CD4-positive, alpha-beta T cell treated with Interleukin-21 for 1 hour (primary cell): ENCODE measurements at regions not wholly inside any gene's neighbourhood (a gene's known extent, or its start where the extent isn't known, plus 50 kb on each side); places are given as distances from the start of the nearest gene placed in this dataset.

ENCODE experiments used
- DNase-seq: peaks from one replicate; pipeline ENCODE4 v3.0.0-alpha.2; 2020

GRCh38 chr2:106941372-106941993 lies 55.5 kb upstream of the ST6GAL2 start:
- DNase-seq = no peak

DNA sequence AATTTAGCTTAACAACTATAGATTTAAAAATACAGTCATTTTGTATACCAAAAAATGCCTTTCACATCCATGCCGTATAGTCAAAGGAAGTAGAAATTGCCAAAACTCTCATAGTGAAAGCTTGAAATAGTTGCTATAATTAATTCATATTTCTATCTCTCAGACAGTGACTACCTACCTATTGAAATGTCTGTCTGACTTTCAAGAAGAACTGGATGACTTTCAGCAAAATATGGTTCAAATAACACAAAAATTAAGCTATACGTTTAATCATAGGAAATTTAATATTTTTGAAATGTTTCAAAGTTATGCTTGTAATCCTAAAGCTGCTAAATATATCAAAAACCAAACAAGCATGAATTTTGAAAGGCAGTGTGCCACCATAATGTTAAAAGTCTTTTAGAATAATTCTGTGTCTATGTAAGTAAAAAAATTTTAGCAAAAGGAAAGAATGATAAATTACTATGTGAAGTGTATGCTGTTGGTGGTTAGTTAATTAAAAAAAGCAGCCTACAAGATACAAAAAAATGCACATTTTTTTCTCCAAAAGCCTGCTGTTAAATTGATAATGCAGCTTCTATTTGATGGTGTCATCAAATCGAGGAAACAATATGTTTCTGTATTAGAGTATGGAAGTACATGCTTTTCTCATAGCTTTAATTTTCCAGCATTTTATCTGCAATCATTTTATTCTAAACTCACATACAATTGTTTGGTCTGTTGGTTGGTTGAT lies 57.7 kb upstream of the ST6GAL2 start:
- DNase-seq = no peak

DNA sequence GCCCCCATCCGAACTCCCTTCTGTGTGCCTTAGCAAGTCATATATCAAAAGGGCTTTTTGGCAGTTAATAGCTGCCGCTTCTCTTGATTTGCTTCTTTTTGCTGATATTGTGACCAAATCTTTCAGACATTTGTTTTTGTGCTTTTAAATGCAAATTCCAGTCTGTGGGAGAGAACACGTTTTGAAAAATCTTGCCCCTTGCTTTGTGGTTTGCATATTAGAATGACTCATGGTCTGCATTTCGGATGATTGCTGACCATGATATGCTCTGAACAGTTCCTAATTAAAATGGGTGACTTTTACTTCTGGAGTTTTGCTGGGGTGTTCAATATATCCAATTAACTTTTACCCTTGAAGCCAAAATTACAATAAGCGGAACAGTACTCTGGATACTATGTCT lies 58.2 kb upstream of the ST6GAL2 start:
- DNase-seq = no peak

- no peak for DNase-seq
Observed at GRCh38 chr2:106948540-106948939, 62.6 kb upstream of the ST6GAL2 start.

DNA sequence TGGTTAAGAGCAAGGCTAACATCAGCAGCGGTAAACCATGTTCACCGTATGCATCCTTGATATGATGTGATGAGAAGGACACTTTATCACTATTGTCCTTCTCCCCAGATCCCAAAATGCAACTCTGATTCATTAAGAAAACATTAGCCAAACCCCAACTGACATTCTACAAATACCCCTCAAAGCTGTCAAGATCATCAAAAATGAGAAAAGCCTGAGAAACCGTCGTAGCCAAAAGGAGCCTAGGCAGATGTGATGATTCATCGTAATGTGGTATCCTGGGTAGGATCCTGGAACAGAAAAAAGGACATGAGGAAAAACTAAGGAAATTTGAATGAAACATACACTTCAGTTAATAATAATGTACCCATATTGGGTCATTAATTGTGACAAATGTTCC lies 67.3 kb upstream of the ST6GAL2 start:
- no peak for DNase-seq

DNA sequence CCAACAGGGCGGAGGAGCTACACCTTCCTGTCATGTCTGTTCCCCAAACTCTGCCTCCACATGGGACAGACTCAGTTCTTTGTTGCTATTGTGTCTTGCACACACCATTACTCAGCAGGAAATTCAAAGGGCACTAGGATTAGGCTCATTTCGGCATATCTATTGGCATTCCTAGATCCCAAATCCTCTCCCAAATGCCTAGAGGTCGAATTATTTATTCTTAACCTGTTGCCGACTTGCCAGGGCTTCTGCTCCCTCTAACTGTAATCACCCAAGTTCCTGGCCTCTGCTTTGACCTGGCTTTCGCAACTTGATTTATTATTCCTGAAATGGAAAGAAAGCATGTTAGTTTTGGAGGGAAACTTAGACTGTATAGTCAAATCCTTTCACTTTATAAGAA lies 67.8 kb upstream of the ST6GAL2 start:
- DNase-seq = no peak

DNA sequence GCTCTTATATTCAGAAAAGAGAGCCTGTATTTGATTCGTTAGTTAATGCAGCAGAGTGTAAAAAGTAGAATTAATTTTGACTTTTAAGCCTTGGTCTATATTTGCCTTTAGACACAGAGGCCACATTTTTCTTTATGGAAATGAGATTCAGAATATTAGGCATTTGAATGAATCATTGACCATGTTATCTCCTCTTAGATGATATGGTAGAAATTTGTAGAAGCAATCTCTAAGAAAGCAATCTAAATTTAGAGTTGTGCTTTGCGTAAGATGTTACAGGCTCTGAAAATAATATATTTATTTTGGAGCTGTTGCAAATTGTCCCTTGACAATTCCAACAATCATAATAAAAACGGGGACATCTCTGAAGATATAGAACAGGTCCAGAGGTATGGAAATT lies 68.3 kb upstream of the ST6GAL2 start:
- DNase-seq = no peak

DNA sequence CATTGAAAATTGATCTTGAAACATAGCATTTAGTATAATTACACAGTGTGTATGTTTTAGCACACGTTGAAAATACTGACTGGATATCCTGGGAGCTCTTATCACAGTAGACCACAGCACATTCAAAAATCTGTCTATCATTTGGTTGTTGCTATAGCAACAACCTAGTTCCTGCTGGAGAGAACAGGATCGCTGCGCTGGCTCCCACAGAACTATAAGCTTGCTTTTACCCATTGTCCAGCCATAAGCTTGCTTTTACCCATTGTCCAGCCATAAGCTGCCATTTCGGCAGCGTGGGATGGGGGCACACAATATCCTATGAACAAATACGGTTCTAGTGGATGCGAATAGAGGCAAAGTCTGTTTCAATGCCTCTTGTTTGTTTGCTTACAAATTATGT lies 70.4 kb upstream of the ST6GAL2 start:
- DNase-seq = no peak

GRCh38 chr2:106956879-106957278 lies 70.9 kb upstream of the ST6GAL2 start:
- no peak for DNase-seq

DNA sequence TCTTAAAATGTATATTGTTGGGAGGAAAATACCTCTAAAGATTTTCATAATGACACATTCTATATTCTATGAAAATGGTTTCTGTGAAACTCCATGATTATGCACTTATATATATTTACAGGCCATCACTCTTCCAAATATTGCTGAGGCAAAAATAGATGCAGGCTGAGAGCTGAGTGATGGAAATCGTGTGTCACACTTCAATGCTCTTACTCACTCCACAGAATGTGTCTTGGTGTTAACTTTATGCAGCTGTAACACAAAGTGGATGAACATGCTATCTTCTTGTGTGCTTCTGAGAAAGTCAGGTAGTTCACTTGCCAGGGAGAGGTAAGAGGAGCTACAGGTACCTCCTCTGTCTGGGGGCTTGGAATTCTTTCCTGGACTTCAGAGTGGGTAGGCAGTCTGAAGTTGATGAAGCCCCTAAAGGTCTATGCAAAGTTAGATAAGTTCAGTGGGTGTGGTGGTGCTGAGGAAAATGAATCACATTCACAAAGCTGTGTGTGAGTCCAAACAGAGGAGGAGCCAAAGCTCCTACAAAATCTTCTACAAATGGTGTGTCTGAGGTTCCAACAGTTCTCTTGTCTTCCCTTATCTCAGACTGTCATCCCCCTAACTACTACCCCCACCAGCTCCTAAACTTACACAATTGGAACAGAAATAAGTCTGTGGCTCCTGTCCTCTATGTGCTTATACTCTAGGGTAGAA lies 74.2 kb upstream of the ST6GAL2 start:
- DNase-seq = no peak

DNA sequence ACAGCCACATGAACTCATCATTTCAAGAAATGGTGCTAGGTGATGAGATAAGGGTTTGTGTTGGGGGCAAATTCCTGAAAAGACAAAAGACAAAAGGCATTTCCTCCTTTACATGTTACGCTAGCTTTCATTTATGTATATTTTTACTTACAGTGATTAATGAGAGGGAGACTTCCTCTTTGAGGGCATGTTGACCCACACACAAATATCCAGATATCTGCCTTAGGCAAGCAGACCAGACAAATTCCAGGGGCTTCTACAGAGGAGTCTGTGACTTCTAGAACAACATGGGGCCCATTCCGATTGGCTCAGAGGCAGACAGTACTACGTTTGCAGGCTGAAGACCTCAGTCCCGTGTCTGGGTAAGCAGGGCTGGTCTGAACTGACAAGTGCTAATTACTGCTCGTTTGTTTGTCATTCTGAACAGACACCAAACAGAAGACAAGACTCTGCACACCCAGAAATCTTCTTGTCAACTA lies 74.8 kb upstream of the ST6GAL2 start:
- DNase-seq = no peak

DNA sequence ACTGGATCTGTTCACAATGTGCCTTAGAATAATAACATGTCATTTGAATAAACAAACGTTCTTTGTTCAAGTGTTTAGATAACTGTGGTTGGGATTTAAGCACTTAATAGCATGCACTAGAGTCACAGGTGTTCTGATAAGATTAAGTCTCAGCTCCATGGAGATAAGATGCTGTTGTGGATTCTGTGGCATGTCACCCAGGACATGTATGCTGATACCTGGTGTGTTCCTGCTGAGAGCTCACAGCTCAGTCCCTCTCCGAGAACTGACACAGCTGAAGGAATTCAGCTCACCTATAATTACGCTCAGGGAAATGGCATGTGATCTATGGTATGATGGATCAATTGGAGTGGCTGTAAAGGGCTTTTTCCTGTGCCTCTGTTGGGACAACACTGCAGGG lies 75.4 kb upstream of the ST6GAL2 start:
- DNase-seq = no peak

- DNase-seq = no peak
Observed at GRCh38 chr2:106963156-106963555, 77.2 kb upstream of the ST6GAL2 start.

DNA sequence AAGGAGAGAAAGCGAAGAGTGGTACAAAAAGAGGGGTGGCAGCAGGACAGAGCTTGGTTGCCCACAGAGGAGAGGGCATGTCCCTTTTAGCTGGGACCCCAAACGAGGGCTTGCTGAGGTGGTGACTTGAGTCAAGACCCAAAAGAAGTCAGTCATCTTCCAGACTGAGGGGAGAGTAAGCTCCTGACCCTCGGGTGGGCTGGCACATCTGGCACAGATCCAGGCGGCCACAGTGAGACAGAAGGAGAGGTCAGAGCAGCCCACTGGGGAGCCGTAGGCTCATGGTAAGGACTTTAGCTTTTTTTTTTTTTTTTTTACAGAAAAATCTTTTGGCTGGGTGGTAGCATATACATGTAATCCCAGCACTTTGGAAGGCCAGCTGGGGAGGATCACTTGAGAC lies 77.9 kb upstream of the ST6GAL2 start:
- no peak for DNase-seq

GRCh38 chr2:106965611-106966010 lies 79.6 kb upstream of the ST6GAL2 start:
- DNase-seq = no peak

DNA sequence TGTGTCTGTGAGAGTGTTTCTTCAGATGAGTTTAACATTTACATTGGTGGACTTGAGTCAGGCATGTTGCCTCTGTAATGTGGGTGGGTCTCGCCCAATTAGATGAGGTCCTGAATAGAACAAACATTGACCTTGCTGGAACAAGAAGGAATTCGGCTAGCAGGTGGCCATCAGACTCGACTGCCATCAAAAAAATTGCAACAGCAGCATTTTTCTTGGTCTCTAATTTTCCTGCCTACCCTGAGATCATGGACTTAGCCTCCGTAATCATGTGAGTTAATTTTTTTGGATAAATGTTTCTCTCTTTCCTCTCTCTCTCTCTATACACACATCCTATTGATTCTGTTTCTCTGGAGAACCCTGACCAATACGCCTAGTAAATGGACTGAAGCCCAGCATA lies 83.8 kb upstream of the ST6GAL2 start:
- DNase-seq = no peak

- no peak for DNase-seq
Observed at GRCh38 chr2:106970471-106971261, 84.7 kb upstream of the ST6GAL2 start.

DNA sequence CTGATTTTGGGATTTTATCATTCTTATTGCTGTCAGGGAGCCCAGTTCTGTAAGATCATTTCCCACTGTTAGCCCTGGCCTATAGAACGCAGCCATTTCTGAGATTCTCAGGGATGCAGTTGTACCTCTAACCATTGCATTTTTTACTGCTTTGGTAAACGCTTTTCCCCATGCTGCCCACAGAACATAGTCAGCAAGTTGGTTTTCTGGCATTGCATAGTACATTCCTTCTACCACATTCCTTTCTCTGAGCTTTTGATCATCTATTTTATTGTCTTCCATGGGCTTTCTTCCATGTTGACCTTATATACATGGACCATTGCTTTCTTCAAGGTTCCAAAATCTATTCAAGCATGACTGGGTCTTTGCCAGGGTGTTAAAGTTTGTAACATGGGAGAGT lies 86.8 kb upstream of the ST6GAL2 start:
- no peak for DNase-seq

DNA sequence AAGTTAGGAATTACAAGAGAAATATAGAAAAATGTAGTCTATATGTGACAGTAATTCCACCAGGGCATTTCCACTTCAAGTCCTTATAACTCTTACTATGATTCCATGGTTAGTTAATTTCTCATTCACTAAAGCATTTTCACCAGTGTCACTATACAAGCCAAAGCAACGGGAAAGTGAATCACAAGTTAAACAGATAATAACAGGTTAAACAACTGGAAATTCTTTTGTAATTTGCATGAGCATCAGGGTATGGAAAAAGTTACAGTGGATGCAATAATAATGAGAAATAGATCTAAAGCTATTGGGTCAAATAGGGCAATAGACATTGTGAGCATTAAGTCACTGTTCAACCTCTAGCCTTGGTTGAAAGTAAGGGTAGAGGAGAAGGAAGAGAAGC lies 88.9 kb upstream of the ST6GAL2 start:
- no peak for DNase-seq

- DNase-seq = no peak
Observed at GRCh38 chr2:106975641-106976040, 89.7 kb upstream of the ST6GAL2 start.

- DNase-seq = no peak
Observed at GRCh38 chr2:106976548-106976947, 90.6 kb upstream of the ST6GAL2 start.

DNA sequence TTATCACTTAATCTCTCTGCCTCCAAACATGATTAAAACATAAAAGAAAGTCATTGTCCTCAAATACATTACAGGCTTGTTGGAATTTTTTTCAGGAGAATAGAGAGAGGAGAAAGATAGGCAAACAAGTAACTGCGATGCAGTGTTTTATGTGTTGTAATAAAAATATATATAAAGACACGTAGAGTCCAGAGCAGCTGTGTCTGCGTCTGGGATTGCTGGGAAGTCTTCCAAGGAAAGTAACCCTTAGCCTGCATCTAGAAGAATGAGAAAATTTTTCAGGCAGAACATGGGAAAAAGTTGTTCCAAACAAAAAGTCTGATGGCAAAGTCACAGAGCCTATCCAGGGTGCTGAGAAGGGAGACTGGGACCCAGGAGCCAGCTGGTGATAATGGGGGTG lies 91.8 kb upstream of the ST6GAL2 start:
- DNase-seq = no peak

DNA sequence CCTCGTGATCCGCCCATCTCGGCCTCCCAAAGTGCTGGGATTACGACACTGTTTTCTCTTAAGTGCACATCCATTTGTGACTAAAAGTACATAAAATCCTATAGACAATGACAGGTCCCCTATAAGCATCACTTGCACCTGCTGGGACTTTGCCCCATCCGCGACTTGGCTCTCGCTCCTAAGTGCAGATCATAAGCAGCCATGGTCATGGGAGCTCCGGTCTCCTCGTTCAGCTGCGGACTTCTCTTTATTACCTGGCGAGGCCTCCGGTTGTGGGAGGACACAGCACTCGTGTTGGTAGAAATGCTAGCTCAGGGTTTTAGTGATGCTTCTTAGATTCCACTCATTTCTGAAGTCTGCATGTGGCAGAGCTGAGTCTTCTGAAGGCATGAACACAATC lies 92.7 kb upstream of the ST6GAL2 start:
- no peak for DNase-seq
